ENCODE measurements at regions not wholly inside any gene's neighbourhood (a gene's known extent, or its start where the extent isn't known, plus 50 kb on each side); places are given as distances from the start of the nearest gene placed in this dataset.

DNA sequence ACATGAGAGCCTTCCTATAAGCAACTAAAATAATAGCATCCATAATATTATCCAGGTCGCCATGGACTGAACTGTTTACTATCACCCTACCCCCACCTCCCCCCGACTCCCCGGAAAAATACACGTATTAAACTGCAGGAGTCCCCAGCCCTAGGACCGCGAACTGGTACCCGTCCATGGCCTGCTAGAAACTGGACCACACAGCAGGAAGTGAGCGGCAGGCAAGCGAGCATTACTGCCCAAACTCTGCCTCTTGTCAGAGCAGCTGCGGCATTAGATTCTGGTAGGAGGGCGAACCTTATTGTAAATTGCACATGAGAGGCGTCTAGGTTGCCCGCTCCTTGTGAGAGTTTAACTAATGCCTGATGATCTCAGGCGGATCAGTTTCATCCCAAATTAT, 405.8 kb upstream of the ADGRL3 start:
- no peak for DNase-seq (ENCODE audit: low read depth)
- Histone ChIP-seq H3K36me3 (ENCODE audit: control insufficient read depth, insufficient read depth, low read length) (no peaks in the 10 kb centered on the region), H3K27me3 (ENCODE audit: control insufficient read depth, insufficient read depth, low read length) (no peaks in the 10 kb centered on the region), H3K4me3 (ENCODE audit: low read depth, low read length) (no peak overlapping the region)
- TF ChIP-seq, protein P1, sequence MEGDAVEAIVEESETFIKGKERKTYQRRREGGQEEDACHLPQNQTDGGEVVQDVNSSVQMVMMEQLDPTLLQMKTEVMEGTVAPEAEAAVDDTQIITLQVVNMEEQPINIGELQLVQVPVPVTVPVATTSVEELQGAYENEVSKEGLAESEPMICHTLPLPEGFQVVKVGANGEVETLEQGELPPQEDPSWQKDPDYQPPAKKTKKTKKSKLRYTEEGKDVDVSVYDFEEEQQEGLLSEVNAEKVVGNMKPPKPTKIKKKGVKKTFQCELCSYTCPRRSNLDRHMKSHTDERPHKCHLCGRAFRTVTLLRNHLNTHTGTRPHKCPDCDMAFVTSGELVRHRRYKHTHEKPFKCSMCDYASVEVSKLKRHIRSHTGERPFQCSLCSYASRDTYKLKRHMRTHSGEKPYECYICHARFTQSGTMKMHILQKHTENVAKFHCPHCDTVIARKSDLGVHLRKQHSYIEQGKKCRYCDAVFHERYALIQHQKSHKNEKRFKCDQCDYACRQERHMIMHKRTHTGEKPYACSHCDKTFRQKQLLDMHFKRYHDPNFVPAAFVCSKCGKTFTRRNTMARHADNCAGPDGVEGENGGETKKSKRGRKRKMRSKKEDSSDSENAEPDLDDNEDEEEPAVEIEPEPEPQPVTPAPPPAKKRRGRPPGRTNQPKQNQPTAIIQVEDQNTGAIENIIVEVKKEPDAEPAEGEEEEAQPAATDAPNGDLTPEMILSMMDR (IDR thresholded peaks at IDR 0.05; ENCODE audit: insufficient read depth, low read length, poor library complexity, severe bottlenecking): no peak

DNA sequence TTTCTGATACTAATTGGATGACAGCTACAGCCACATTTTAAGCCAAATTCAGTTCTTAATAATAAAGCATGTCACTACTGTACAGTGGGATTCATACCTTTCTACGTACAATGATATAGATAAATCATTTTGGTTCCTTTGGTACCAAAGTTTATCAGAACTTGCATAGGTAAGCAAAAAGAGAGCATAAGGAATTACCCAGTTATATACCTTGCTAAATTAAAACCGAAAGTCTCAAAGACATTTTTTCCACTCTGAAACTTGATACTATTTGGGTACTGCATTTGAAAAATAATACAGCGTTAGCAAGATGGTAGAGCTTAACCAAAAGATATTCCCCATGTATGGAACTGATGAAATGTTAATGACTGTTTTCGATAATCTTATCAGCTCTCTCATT, 400.9 kb upstream of the ADGRL3 start:
- no peak for DNase-seq (ENCODE audit: low read depth)
- TF ChIP-seq, protein P1 (IDR thresholded peaks at IDR 0.05; ENCODE audit: insufficient read depth, low read length, poor library complexity, severe bottlenecking): no peak
- no peaks in the 10 kb centered on the region for H3K36me3 ChIP-seq (ENCODE audit: control insufficient read depth, insufficient read depth, low read length)
- no peaks in the 10 kb centered on the region for H3K27me3 ChIP-seq (ENCODE audit: control insufficient read depth, insufficient read depth, low read length)
- no peak overlapping the region for H3K4me3 ChIP-seq (ENCODE audit: low read depth, low read length)

DNA sequence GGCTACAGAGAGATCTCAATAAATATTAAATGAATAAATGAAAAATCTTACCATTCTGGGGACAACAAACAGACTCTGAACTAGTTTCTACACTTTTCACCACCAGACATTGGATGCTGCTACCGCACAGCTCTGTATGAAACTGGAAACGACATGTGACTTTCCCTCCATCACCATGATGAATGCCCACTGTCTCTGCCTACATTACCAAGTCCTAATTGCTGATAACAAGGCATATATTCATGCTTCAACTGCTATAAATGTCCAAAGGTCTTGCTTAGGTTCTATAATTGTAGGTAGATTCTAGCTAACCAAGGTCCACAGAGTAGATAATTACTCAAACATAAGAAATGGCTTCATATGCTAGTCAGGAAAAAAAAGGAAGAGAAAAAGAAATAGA, 399.4 kb upstream of the ADGRL3 start:
- H3K27me3 ChIP-seq (ENCODE audit: control insufficient read depth, insufficient read depth, low read length): no peaks in the 10 kb centered on the region
- TF ChIP-seq, protein P1 (IDR thresholded peaks at IDR 0.05; ENCODE audit: insufficient read depth, low read length, poor library complexity, severe bottlenecking): no peak
- no peak overlapping the region for H3K4me3 ChIP-seq (ENCODE audit: low read depth, low read length)
- no peaks in the 10 kb centered on the region for H3K36me3 ChIP-seq (ENCODE audit: control insufficient read depth, insufficient read depth, low read length)
- no peak for DNase-seq (ENCODE audit: low read depth)

DNA sequence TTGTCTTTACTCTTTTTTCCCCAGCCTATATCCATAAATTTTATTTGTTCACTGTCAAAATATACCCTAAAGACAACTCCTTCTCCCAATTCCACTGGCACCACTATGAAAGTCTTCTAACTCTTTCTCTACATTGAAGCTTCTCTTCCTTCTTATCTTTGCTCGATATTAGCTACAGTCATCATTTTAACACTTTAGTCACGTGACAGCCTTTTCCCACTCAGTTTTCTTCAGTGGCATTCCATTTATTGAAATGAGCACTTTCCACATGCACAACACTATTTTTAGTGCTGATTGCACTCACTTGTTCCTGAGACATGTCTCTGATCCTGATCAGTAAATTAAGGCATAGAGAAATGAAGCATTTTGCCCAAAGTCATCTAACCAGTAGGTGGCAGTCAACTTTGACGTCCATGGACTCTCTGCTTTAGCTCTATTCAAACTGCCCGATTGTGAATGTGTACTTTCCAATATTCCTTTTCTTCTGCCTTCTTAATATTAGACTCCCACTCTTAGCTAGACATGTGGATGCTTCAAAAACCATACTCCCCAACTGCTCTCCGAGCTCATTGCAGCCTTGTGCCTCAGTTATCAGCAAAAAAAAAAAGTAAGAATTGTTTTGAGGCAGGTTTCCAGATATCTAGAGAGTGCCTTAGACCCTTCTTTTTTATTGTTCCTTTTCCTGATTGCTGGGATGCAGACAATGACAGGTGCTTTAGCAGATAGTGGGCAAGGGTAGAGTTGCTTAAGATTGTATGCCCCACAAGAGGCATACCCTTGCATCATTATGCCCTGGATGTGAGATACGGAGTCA, 394.4 kb upstream of the ADGRL3 start:
- no peak for DNase-seq (ENCODE audit: low read depth)
- Histone ChIP-seq H3K36me3 (ENCODE audit: control insufficient read depth, insufficient read depth, low read length) (no peaks in the 10 kb centered on the region), H3K27me3 (ENCODE audit: control insufficient read depth, insufficient read depth, low read length) (no peaks in the 10 kb centered on the region), H3K4me3 (ENCODE audit: low read depth, low read length) (no peak overlapping the region)
- TF ChIP-seq, protein P1 (IDR thresholded peaks at IDR 0.05; ENCODE audit: insufficient read depth, low read length, poor library complexity, severe bottlenecking): peak; percentile 67

DNA sequence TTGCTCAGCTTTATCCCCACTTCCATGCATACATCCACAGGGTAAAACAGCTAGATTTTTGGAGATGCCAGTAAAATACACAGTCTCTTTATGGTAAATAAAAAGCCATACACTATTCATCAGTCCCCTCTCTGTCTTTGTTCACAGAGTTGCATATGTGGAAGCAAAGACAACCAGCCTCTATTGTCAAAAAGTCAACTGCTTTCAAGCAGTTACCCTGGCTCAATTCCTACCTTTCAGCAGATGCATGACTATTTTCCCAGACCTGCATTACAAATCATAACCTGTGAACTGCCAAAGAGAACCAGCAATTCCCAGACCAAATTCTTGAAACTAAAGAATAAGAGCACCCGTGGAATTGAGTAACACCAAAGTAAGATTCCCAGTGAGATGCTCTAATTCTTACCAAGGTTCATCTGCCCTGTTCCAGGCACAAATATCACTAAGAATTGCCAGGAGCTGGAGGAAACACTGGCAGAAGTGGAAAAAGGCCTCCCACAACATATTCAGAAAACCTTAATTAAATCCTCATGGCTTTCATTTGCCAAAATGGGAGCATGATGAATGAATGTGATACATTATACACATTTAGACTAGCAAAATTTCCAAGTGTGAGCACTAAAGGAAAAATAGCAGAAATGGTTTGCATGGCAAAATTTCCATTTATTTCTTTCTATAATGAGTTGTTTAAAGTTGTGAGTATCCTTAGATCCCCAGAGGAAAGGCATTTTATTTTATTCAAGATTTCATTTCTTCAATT, 391.2 kb upstream of the ADGRL3 start:
- TF ChIP-seq, protein P1 (IDR thresholded peaks at IDR 0.05; ENCODE audit: insufficient read depth, low read length, poor library complexity, severe bottlenecking): no peak
- no peaks in the 10 kb centered on the region for H3K27me3 ChIP-seq (ENCODE audit: control insufficient read depth, insufficient read depth, low read length)
- DNase-seq (ENCODE audit: low read depth): no peak
- H3K36me3 ChIP-seq (ENCODE audit: control insufficient read depth, insufficient read depth, low read length): no peaks in the 10 kb centered on the region
- no peak overlapping the region for H3K4me3 ChIP-seq (ENCODE audit: low read depth, low read length)

All from kidney epithelial cell (primary cell).